Ascending aorta (tissue), 2 donors: ENCODE measurements at regions not wholly inside any gene's neighbourhood (a gene's known extent, or its start where the extent isn't known, plus 50 kb on each side); places are given as distances from the start of the nearest gene placed in this dataset.

ENCODE experiments used
- DNase-seq, 2 donors: peaks; one replicate each; pipeline ENCODE4 v3.0.0-alpha.2; 2019; ENCODE audit warnings: low spot score in 2 of 2
- H3K27ac ChIP-seq, 2 donors: fragments of 200-600 bp; sonication (generic); one replicate each; pipeline ENCODE4 v1.5.1; 2016 to 2017; ENCODE audit warnings: mild to moderate bottlenecking in 1 of 2
- H3K27me3 ChIP-seq: fragments of 200-600 bp; sonication (generic); one replicate; pipeline ENCODE4 v1.5.1; 2017
- H3K36me3 ChIP-seq, 2 donors: fragments of 200-600 bp; sonication (generic); one replicate each; pipeline ENCODE4 v1.5.1; 2016
- H3K4me1 ChIP-seq, 2 donors: fragments of 200-600 bp; sonication (generic); one replicate each; pipeline ENCODE4 v1.5.1; 2016 to 2017; ENCODE audit warnings: mild to moderate bottlenecking in 1 of 2
- H3K4me3 ChIP-seq, 2 donors: fragments of 200-600 bp; sonication (generic); one replicate each; pipeline ENCODE4 v1.5.1; 2016 to 2017; ENCODE audit warnings: mild to moderate bottlenecking in 1 of 2
- H3K9me3 ChIP-seq, 2 donors: fragments of 200-600 bp; sonication (generic); one replicate each; pipeline ENCODE4 v1.5.1; 2016
- intact Hi-C: fragments of 100-400 bp; cut with DNase I; formaldehyde crosslinking; loops from one replicate; pipeline ENCODE4 v1.15.1; 2023
- TF ChIP-seq, protein P1 (sequence below), 3 experiments: fragments of 200-600 bp in 2 of 3; fragments of 450-650 bp in 1 of 3; sonication (generic) in 2 of 3; IDR thresholded peaks; one replicate each; pipeline ENCODE4 v1.5.1; 2016 to 2019; ENCODE audit warnings: antibody characterized with exemption in 3 of 3, mild to moderate bottlenecking in 1 of 3, moderate library complexity in 1 of 3

DNA sequence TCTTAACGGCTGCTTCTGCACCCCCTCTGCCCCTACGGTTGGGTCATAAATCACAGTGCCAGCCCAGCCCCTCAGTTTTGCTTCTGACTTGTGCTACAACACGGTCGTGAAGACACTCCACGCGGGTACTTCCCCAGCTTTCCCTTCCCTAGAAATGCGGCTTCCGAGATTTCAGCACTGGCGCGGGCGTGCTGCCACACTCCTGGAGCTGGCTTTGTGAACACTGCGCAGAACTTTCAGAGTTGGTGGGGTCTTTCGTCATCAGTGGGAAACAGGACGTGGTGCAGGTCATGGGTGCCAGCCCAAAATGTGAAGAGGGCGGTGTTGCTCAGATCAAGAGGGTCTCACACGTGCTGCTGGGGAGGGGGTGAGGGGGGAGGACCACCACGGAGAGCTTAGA lies 733.0 kb upstream of the SALL3 start:
- Histone ChIP-seq H3K27ac (no peak overlapping the region), H3K36me3 (no peaks in the 10 kb centered on the region), H3K27me3 (no peaks in the 10 kb centered on the region), H3K9me3 (no peaks in the 10 kb centered on the region), H3K4me3 (no peak overlapping the region), H3K4me1 (no peaks in the 10 kb centered on the region)
- no peak for DNase-seq
- intact Hi-C loops = no loop called here
- TF ChIP-seq, protein P1, sequence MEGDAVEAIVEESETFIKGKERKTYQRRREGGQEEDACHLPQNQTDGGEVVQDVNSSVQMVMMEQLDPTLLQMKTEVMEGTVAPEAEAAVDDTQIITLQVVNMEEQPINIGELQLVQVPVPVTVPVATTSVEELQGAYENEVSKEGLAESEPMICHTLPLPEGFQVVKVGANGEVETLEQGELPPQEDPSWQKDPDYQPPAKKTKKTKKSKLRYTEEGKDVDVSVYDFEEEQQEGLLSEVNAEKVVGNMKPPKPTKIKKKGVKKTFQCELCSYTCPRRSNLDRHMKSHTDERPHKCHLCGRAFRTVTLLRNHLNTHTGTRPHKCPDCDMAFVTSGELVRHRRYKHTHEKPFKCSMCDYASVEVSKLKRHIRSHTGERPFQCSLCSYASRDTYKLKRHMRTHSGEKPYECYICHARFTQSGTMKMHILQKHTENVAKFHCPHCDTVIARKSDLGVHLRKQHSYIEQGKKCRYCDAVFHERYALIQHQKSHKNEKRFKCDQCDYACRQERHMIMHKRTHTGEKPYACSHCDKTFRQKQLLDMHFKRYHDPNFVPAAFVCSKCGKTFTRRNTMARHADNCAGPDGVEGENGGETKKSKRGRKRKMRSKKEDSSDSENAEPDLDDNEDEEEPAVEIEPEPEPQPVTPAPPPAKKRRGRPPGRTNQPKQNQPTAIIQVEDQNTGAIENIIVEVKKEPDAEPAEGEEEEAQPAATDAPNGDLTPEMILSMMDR (IDR thresholded peaks at IDR 0.05) = no peak

DNA sequence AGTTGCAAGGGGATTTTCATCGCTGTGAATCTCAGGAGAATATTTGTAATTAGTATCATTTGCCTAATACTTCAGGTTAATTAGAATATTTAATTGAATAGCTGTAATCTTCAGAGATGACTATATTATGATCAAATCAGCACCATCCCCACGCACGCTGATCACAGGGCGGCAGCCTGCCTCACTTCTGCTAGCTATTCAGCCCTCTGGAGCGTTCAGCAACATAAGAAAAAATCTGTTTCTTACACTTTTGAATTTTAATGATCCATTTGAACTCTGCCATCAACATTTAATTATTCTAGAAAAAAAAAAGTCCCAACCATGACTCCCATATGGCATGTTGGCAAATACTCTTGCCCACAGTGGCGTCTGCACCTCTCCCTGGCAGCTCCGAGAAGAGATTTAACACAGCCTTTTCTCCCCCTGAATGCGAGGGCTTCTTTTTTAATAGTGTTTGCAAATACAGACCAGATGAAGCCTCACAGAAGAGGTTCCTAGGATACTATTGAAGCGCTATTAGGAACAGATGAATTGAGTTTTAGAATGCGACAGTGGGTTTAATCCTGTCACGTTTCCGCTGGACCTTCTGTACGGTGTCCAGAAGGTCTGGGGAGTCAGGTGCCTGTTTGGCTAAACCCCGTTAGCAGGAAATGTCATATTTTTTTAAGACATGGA lies 731.9 kb upstream of the SALL3 start:
- no peaks in the 10 kb centered on the region for H3K4me1 ChIP-seq
- H3K4me3 ChIP-seq = no peak overlapping the region
- no peak for DNase-seq
- H3K27me3 ChIP-seq = no peaks in the 10 kb centered on the region
- TF ChIP-seq, protein P1 (IDR thresholded peaks at IDR 0.05) = no peak
- H3K27ac ChIP-seq = no peak overlapping the region
- no peaks in the 10 kb centered on the region for H3K9me3 ChIP-seq
- intact Hi-C loops = no loop called here
- no peaks in the 10 kb centered on the region for H3K36me3 ChIP-seq

DNA sequence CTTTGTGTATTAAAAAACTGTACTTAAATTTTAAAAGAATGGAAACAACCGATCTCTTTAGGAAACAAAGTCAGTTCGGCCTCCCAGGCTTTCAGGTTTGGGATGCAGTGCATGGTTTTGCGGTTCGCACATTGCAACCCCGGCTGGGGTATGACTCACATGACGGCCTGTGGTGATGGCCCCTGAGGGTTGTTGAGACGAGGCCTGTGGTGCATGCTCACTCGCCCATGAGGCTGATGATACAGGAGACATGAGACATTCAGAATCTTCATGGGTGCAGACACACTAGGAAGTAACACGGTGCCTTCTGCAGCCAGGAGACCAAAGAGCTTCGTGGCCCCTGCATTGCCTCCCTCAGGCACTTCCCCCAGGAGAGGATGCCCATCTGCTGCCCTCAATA lies 724.6 kb upstream of the SALL3 start:
- intact Hi-C loops = no loop called here
- DNase-seq = no peak
- H3K4me3 ChIP-seq = no peak overlapping the region
- TF ChIP-seq, protein P1 (IDR thresholded peaks at IDR 0.05) = no peak
- no peaks in the 10 kb centered on the region for H3K9me3 ChIP-seq
- no peaks in the 10 kb centered on the region for H3K4me1 ChIP-seq
- no peaks in the 10 kb centered on the region for H3K36me3 ChIP-seq
- no peak overlapping the region for H3K27ac ChIP-seq
- H3K27me3 ChIP-seq = no peaks in the 10 kb centered on the region

DNA sequence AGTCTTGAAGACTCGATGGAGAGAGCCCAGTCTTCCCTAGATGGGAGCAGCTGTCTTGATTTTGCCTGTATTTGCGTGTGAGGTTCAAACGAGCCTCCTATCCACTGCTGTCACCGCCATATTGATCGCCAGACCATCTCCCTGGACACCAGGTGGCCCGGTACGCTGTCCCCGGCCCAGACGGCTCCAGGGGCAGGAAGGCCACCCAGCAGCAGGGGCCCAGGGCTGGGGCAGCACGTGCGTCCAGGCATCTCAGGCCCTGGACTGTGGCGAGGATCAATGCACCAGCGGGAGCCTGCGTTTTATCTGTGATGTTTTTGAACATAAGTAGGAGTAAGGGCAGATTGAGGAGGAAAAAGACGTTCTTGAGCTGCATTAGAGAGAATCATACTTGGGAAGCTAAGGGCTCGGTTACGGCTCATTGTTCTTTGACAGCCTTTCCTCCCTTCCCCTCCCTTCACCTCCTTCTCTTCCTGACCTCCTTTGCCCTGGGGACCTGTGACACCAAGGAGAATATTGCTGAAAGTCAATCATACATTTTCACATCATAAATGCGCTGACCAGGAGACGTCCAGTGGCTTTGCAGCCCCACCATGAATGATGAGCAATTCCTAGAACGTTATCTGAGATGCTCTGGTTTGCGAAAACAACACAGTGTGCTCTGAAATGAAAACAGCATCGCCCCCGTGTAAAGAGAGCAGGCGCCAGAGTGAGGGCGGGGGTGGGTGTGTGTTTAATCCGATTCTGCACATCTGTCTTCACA lies 711.2 kb upstream of the SALL3 start:
- intact Hi-C loops = no loop called here
- Histone ChIP-seq H3K4me3 (no peak overlapping the region), H3K9me3 (no peaks in the 10 kb centered on the region), H3K4me1 (no peaks in the 10 kb centered on the region), H3K27ac (no peak overlapping the region), H3K27me3 (no peaks in the 10 kb centered on the region), H3K36me3 (no peaks in the 10 kb centered on the region)
- TF ChIP-seq, protein P1 (IDR thresholded peaks at IDR 0.05) = no peak
- DNase-seq = no peak

DNA sequence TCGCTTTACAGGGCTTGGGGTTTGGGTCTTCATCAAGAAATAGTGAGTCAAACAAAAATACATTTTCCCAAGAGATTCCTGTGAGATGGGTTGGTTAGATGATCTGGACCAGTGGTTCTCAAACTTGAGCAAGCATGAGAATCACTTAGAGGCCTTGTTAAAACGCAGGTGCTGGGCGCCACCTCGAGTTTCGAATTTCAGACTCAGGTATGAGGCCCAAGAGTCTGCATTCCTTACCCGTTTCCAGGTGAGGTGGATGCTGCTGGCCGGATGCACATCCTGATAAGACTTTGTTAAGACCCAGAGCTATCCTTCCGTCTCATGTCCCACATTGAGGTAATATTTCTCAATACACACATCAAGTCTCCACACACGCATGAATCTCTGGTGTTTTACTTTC lies 707.8 kb upstream of the SALL3 start:
- Histone ChIP-seq H3K36me3 (no peaks in the 10 kb centered on the region), H3K27me3 (no peaks in the 10 kb centered on the region), H3K4me1 (no peaks in the 10 kb centered on the region), H3K27ac (no peak overlapping the region), H3K4me3 (no peak overlapping the region), H3K9me3 (peaks cover 0 to 8% of the 10 kb centered on the region in 2 donors)
- intact Hi-C loops = no loop called here
- DNase-seq = no peak
- TF ChIP-seq, protein P1 (IDR thresholded peaks at IDR 0.05) = no peak
